Heart left ventricle (tissue), 16 donors: ENCODE measurements at regions not wholly inside any gene's neighbourhood (a gene's known extent, or its start where the extent isn't known, plus 50 kb on each side); places are given as distances from the start of the nearest gene placed in this dataset.

Source experiments
- ATAC-seq, 4 donors: fragments of 200-7000 bp; cut with Tn5 transposase; one replicate each; pipeline ENCODE4 v1.9.1; 2020 to 2022; ENCODE audit warnings: moderate library complexity in 4 of 4, mild to moderate bottlenecking in 3 of 4, moderate number of reproducible peaks in 1 of 4
- DNase-seq, 5 donors: peaks; one replicate each; pipeline ENCODE4 v3.0.0-alpha.2; 2020
- H3K27ac ChIP-seq, 12 donors: fragments of 200-600 bp; sonication (generic) in 4 of 12; one replicate each; pipeline versions ENCODE4 v1.5.0 to v1.8.0; 2016 to 2022; ENCODE audit warnings: mild to moderate bottlenecking in 2 of 12
- H3K27me3 ChIP-seq, 9 donors: fragments of 200-600 bp; sonication (generic) in 2 of 9; one replicate each; pipeline versions ENCODE4 v1.5.1 to v1.8.0; 2016 to 2022; ENCODE audit warnings: mild to moderate bottlenecking in 3 of 9
- H3K36me3 ChIP-seq, 9 donors: fragments of 200-600 bp; sonication (generic) in 2 of 9; one replicate each; pipeline versions ENCODE4 v1.5.0 to v1.8.0; 2018 to 2022; ENCODE audit warnings: mild to moderate bottlenecking in 2 of 9
- H3K4me1 ChIP-seq, 12 donors: fragments of 200-600 bp; sonication (generic) in 4 of 12; one replicate each; pipeline versions ENCODE4 v1.5.0 to v1.8.0; 2016 to 2022; ENCODE audit warnings: mild to moderate bottlenecking in 3 of 12
- H3K4me3 ChIP-seq, 12 donors: fragments of 200-600 bp; sonication (generic) in 4 of 12; one replicate each; pipeline versions ENCODE4 v1.5.0 to v1.8.0; 2017 to 2022; ENCODE audit warnings: mild to moderate bottlenecking in 9 of 12, moderate library complexity in 4 of 12
- H3K9me3 ChIP-seq, 12 donors: fragments of 200-600 bp; sonication (generic) in 4 of 12; one replicate each; pipeline versions ENCODE4 v1.5.0 to v1.8.0; 2016 to 2022; ENCODE audit warnings: mild to moderate bottlenecking in 1 of 12
- POLR2A ChIP-seq, 2 donors: fragments of 450-650 bp; IDR thresholded peaks; one replicate each; pipeline ENCODE4 v1.6.1; 2017; ENCODE audit warnings: antibody characterized with exemption in 2 of 2, mild to moderate bottlenecking in 2 of 2, moderate library complexity in 2 of 2
- WGBS, 4 donors: extraction: QIAGEN DNeasy Blood & Tissue Kit in 2 of 4; methylation state at CpG; one replicate each; pipeline versions ENCODE4 v1.1.5 to v1.1.7; 2013 to 2018; 5-methylcytosine and 5-hydroxymethylcytosine counted together
- intact Hi-C, 10 donors: fragments of 100-400 bp; cut with DNase I; formaldehyde crosslinking; loops; one replicate each; pipeline versions ENCODE4 v1.11.1 to v1.14.2; 2022
- TF ChIP-seq, protein P1 (sequence below), 12 donors: fragments of 200-600 bp; sonication (generic) in 4 of 12; IDR thresholded peaks; one replicate each; pipeline versions ENCODE4 v1.5.0 to v1.8.0; 2018 to 2022; ENCODE audit warnings: antibody characterized with exemption in 12 of 12, mild to moderate bottlenecking in 5 of 12
- donor health status: ischemic (EF 13 %, LVEDD 7.1; RV severe dilation, severe dysfunction).
- donor health status: healthy with polysubstance abuse.
- donor health status: DM: no; HTN: yes; CAD: no.
- donor health status: DM: no; HTN: no; CAD: no.
- donor health status: ischemic (EF 25% LVEDD 6.9; RV normal size, moderate dysfunction).
- donor health status: ischemic (EF 25% LVEDD 5.7; RV mildly dilated, moderate dysfunction).
- donor health status: healthy.
- donor health status: DM: yes; HTN: yes; CAD: no.
- donor health status: ischemic (EF 35%, LVEDD 5.7; RV mildly dilated, moderate dysfunction).
- donor health status: nonischemic (EF 11% LVEDD 7.7; RV severe dilation, severe dysfunction).
- donor health status: DM: yes; HTN: yes; CAD: no.
- donor health status: PGD.
- donor health status: ischemic (EF 29% LVEDD 5.4; RV normal size, mild dysfunction).
- donor health status: nonischemic (EF 23%, LVEDD 6.1; RV moderate dilation, normal function).

DNA sequence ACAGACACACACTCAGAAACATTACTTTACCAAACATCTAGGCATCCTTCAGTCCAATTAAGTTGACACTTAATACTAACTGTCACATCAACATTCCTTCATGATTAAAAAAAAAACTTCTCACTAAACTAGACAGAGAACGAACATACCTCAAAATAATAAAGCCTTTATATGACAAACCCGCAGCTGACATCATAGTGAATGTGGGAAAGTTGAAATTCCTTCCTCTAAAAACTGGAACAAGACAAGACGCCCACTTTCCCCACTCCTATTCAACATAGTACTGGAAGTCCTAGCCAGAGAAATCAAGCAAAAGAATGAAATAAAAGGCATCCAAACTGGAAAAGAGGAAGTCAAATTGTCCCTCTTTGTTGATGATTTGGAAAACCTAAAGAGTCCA, 96.9 kb upstream of the PPP1R9A start:
- ATAC-seq (no peak), DNase-seq (no peak)
- H3K4me3 ChIP-seq: no peak overlapping the region
- H3K36me3 ChIP-seq: no peaks in the 10 kb centered on the region
- TF ChIP-seq, protein P1, sequence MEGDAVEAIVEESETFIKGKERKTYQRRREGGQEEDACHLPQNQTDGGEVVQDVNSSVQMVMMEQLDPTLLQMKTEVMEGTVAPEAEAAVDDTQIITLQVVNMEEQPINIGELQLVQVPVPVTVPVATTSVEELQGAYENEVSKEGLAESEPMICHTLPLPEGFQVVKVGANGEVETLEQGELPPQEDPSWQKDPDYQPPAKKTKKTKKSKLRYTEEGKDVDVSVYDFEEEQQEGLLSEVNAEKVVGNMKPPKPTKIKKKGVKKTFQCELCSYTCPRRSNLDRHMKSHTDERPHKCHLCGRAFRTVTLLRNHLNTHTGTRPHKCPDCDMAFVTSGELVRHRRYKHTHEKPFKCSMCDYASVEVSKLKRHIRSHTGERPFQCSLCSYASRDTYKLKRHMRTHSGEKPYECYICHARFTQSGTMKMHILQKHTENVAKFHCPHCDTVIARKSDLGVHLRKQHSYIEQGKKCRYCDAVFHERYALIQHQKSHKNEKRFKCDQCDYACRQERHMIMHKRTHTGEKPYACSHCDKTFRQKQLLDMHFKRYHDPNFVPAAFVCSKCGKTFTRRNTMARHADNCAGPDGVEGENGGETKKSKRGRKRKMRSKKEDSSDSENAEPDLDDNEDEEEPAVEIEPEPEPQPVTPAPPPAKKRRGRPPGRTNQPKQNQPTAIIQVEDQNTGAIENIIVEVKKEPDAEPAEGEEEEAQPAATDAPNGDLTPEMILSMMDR (IDR thresholded peaks at IDR 0.05): no peak
- no peak for TF ChIP-seq POLR2A (IDR thresholded peaks at IDR 0.05)
- no peaks in the 10 kb centered on the region for H3K27me3 ChIP-seq
- 67 to 76% (median 69%) methylated on average over 3 of the region's 3 CpGs for WGBS, 4 donors
- intact Hi-C loops: no loop called here
- peaks cover 0 to 7% (median 0%) of the 10 kb centered on the region in 12 donors for H3K9me3 ChIP-seq
- H3K4me1 ChIP-seq: no peaks in the 10 kb centered on the region
- H3K27ac ChIP-seq: no peak overlapping the region

DNA sequence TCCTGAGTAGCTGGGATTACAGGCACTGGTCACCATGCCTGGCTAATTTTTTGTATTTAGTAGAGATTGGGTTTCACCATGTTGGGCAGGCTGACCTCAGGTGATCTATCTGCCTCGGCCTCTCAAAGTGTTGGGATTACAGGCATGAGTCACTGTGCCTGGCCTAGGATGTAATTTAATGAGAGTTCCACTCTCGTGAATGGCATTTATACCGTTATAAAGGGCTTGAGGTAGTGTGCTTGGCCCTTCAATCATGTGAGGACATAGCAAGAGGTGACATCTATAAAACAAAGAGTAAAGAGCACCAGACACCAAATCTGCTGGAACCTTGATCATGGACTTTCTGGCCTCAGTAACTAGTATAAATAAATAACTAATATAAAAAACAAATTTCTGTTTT, 93.5 kb upstream of the PPP1R9A start:
- TF ChIP-seq, protein P1 (IDR thresholded peaks at IDR 0.05): no peak
- TF ChIP-seq POLR2A (IDR thresholded peaks at IDR 0.05): no peak
- WGBS, 4 donors: 72 to 85% (median 83%) methylated on average over 3 of the region's 3 CpGs
- H3K4me1 ChIP-seq: no peaks in the 10 kb centered on the region
- ATAC-seq (no peak), DNase-seq (no peak)
- H3K4me3 ChIP-seq: no peak overlapping the region
- no peaks in the 10 kb centered on the region for H3K27me3 ChIP-seq
- intact Hi-C loops: no loop called here
- peaks cover 0 to 30% (median 6%) of the 10 kb centered on the region in 12 donors for H3K9me3 ChIP-seq
- no peak overlapping the region for H3K27ac ChIP-seq
- H3K36me3 ChIP-seq: no peaks in the 10 kb centered on the region

DNA sequence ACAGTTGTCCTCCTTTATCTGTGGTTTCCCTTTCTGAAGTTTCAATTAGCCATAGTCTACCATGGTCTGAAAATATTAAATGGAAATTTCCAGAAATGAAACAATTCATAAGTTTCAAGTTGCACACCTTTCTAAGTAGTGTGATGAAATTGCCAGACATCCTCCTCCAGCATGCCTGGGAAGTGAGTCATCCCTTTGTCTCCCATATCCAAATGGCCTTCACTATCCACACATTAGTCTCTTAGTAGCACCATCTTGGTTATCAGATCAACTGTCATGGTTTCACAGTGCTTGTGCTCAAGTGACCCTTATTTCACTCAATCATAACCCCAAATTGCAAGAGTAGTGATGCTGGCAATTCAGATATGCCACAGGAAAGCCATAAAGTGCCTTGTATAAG, 83.4 kb upstream of the PPP1R9A start:
- Histone ChIP-seq H3K36me3 (no peaks in the 10 kb centered on the region), H3K27ac (no peak overlapping the region), H3K4me1 (no peaks in the 10 kb centered on the region), H3K9me3 (peaks cover 0 to 12% (median 4%) of the 10 kb centered on the region in 12 donors), H3K4me3 (no peak overlapping the region), H3K27me3 (no peaks in the 10 kb centered on the region)
- intact Hi-C loops: no loop called here
- DNase-seq: no peak
- no peak for TF ChIP-seq POLR2A (IDR thresholded peaks at IDR 0.05)
- TF ChIP-seq, protein P1 (IDR thresholded peaks at IDR 0.05): no peak
- ATAC-seq: no peak

DNA sequence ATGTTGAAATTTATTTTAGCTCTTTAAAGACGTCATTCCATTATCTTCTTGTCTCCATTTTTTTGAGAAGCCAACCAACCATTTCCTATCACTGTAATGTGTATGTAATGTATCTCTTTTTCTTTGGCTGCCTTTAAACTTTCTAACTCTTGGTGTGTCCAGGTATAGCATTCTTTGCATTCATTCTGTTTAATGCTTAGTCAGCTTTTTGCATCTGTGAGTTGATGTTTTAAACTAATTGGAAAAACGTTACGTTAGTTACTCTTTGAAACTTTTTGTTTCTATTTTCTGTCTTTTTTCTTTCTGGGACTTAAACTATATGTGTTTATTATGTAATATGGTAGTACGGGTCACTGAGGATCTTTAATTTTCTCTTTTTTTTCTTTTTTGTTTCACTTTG, 77.4 kb upstream of the PPP1R9A start:
- ATAC-seq: no peak
- intact Hi-C loops: no loop called here

More for the DNA sequence above, 77.4 kb upstream of the PPP1R9A start:
- 88 to 94% (median 92%) methylated on average over 4 of the region's 4 CpGs for WGBS, 4 donors
- Histone ChIP-seq H3K36me3 (no peaks in the 10 kb centered on the region), H3K9me3 (peaks cover 0 to 20% (median 3%) of the 10 kb centered on the region in 12 donors), H3K4me3 (no peak overlapping the region), H3K4me1 (no peaks in the 10 kb centered on the region), H3K27me3 (no peaks in the 10 kb centered on the region), H3K27ac (no peak overlapping the region)
- DNase-seq: no peak
- TF ChIP-seq POLR2A (IDR thresholded peaks at IDR 0.05): no peak
- TF ChIP-seq, protein P1 (IDR thresholded peaks at IDR 0.05): no peak
